ENCODE measurements at regions not wholly inside any gene's neighbourhood (a gene's known extent, or its start where the extent isn't known, plus 50 kb on each side); places are given as distances from the start of the nearest gene placed in this dataset.

DNA sequence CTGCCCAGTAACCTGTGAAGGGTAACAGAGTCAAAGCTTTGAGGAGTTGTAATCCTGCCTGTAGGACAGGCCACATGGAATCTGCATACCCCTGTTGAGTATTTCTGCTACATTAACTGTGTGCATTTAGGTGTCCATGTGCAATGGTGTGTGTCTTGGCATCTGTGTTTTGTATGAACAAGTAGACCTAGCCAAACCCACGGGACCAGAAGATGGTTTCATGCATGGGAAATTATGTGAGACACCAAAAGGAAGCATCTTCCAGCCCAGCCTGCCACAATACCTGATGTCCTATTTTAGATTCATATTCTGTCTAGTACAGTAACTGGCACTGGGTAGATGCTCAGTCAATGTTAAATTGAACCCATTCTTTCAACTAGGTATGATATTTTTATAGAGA lies 70.8 kb upstream of the KCND3 start:
- TF ChIP-seq, protein P1, sequence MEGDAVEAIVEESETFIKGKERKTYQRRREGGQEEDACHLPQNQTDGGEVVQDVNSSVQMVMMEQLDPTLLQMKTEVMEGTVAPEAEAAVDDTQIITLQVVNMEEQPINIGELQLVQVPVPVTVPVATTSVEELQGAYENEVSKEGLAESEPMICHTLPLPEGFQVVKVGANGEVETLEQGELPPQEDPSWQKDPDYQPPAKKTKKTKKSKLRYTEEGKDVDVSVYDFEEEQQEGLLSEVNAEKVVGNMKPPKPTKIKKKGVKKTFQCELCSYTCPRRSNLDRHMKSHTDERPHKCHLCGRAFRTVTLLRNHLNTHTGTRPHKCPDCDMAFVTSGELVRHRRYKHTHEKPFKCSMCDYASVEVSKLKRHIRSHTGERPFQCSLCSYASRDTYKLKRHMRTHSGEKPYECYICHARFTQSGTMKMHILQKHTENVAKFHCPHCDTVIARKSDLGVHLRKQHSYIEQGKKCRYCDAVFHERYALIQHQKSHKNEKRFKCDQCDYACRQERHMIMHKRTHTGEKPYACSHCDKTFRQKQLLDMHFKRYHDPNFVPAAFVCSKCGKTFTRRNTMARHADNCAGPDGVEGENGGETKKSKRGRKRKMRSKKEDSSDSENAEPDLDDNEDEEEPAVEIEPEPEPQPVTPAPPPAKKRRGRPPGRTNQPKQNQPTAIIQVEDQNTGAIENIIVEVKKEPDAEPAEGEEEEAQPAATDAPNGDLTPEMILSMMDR (IDR thresholded peaks at IDR 0.05), result no peak
- TF ChIP-seq POLR2AphosphoS5 (IDR thresholded peaks at IDR 0.05), result no peak
- TF ChIP-seq POLR2A (IDR thresholded peaks at IDR 0.05), result no peak
- TF ChIP-seq EP300 (IDR thresholded peaks at IDR 0.05), result no peak
- 73% methylated on average over 1 of the region's 1 CpG for WGBS
- Histone ChIP-seq H3K36me3 (no peaks in the 10 kb centered on the region), H3K4me1 (peaks cover 25% of the 10 kb centered on the region), H3K4me3 (no peak overlapping the region), H3K27me3 (peaks cover 5% of the 10 kb centered on the region), H3K27ac (no peak overlapping the region), H3K9me3 (no peaks in the 10 kb centered on the region)
- no peak for DNase-seq (ENCODE audit: low spot score in 2 of 2)

DNA sequence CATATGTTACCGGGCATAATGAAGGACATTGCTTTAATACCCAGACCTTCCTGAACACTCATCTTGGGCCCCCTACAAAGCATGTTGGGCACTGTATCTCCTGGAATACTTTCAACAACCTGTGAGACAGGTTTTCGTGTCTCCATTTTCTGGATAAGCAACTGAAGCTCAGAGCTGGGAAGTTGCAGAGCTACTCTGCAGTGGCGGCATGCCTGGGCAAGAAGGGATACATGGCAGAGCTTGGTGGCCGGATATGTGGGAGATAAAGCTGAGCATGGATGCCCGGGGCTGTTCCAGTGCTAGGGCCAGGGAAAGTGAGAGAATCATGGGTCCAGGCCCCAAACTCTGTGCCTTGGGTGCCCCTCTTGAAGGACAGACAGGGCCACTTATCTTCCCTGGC lies 71.6 kb upstream of the KCND3 start:
- 61% methylated on average over 5 of the region's 5 CpGs for WGBS
- Histone ChIP-seq H3K27me3 (peaks cover 5% of the 10 kb centered on the region), H3K9me3 (no peaks in the 10 kb centered on the region), H3K27ac (no peak overlapping the region), H3K4me3 (no peak overlapping the region), H3K36me3 (no peaks in the 10 kb centered on the region), H3K4me1 (peaks cover 25% of the 10 kb centered on the region)
- no peak for DNase-seq (ENCODE audit: low spot score in 2 of 2)
- no peak for TF ChIP-seq EP300 (IDR thresholded peaks at IDR 0.05)
- TF ChIP-seq, protein P1 (IDR thresholded peaks at IDR 0.05), result no peak
- TF ChIP-seq POLR2A (IDR thresholded peaks at IDR 0.05), result no peak
- TF ChIP-seq POLR2AphosphoS5 (IDR thresholded peaks at IDR 0.05), result no peak

DNA sequence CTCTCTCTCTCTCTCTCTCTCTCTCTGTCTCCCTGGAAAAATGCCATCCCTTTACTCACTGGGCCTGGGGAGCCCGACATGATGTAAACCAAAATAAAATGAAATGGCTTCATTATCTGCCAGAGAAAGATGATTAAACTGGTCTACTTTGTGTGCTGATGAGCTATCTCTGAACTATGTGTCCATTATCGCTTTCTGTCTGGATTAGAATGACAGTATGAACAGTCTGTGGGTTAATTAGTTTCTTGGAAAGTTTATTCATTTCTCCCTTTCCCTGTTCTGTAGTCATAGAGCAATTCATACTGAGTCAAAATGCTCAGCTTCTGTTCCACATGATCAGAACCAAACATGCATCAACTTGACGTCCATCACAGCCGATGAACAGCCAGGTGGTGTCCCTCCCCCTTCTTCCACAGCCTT lies 72.4 kb upstream of the KCND3 start:
- Histone ChIP-seq H3K36me3 (no peaks in the 10 kb centered on the region), H3K4me1 (peaks cover 25% of the 10 kb centered on the region)

DNA sequence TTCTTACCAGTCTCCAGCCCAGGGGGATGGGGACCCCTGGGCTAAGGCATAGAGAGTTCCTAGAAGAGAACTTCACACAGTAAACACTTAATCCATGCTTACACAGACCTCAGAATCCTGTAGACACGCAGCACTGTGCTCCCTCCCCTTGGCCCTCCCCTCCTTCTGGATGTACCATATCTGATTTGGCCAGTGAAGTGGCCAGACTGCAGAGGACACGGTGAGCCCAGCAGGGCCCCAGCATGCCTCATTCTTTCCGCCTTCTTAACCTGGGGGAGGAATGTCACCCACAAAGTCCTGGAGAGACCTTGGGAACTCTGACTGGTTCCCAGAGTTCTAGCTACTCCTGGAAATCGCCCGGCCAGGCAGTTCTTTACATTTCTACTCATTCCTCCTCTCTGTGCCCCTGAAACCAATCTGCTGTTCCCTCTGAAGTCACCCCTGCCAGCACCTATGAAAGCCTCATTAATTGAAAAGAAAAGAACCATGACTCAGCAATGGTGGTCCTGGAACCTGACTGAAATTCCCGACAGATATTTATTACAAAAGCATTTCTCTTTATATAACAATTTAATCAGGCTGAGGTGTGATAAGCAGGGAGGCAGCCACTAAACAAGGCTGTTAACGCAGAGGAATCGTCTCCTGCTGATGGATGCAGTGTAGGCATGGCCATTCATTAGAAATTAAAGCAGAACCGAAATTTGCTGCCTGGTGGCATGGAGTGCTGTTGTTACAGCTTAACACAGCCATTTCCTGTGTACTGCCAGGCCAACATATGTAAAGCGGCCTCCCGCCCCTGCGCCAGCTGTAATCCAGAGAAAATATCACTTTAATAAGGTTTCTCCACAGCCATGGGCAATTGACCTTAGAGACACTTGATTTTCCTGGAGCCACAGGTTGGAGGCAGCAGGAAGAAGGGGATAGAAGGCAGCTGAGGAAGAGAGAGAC lies 74.6 kb upstream of the KCND3 start:
- H3K36me3 ChIP-seq, result no peaks in the 10 kb centered on the region
- peaks cover 5% of the 10 kb centered on the region for H3K27me3 ChIP-seq
- peaks cover 18% of the 10 kb centered on the region for H3K4me1 ChIP-seq
- TF ChIP-seq POLR2AphosphoS5 (IDR thresholded peaks at IDR 0.05), result no peak
- no peak for TF ChIP-seq EP300 (IDR thresholded peaks at IDR 0.05)
- TF ChIP-seq POLR2A (IDR thresholded peaks at IDR 0.05), result no peak
- TF ChIP-seq, protein P1 (IDR thresholded peaks at IDR 0.05), result no peak
- no peak for DNase-seq (ENCODE audit: low spot score in 2 of 2)
- H3K9me3 ChIP-seq, result no peaks in the 10 kb centered on the region
- no peak overlapping the region for H3K4me3 ChIP-seq
- 75% methylated on average over 12 of the region's 12 CpGs for WGBS
- H3K27ac ChIP-seq, result no peak overlapping the region

More for the DNA sequence above, 72.4 kb upstream of the KCND3 start:
- H3K9me3 ChIP-seq, result no peaks in the 10 kb centered on the region
- H3K4me3 ChIP-seq, result no peak overlapping the region
- 54% methylated on average over 4 of the region's 4 CpGs for WGBS
- H3K27ac ChIP-seq, result no peak overlapping the region
- TF ChIP-seq POLR2A (IDR thresholded peaks at IDR 0.05) (no peak), EP300 (IDR thresholded peaks at IDR 0.05) (no peak), POLR2AphosphoS5 (IDR thresholded peaks at IDR 0.05) (no peak)
- TF ChIP-seq, protein P1 (IDR thresholded peaks at IDR 0.05), result no peak
- peaks cover 5% of the 10 kb centered on the region for H3K27me3 ChIP-seq
- DNase-seq (ENCODE audit: low spot score in 2 of 2), result no peak

DNA sequence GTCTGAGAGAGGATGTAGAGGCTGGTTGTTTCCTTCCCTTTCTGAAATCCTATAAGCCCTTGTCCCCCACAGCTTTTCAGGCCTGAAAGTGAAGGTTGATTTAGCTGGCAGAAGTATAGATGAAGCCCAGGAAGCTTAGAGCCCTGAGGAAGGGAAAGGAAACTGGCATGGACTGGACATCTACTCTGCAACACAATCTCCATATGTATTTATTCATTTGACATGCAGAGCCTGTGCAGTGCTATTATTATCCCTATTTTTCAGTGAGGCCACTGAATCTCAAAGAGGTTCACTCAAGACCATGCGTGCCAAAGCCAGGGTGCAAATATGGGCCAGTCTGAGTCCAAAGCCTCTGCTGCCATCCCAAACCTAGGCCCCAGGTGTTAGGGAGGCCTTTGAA lies 78.5 kb upstream of the KCND3 start:
- H3K4me3 ChIP-seq, result no peak overlapping the region
- WGBS, result 100% methylated on average over 1 of the region's 1 CpG
- H3K36me3 ChIP-seq, result no peaks in the 10 kb centered on the region
- no peaks in the 10 kb centered on the region for H3K27me3 ChIP-seq
- no peak for DNase-seq (ENCODE audit: low spot score in 2 of 2)
- TF ChIP-seq POLR2A (IDR thresholded peaks at IDR 0.05), result no peak
- TF ChIP-seq POLR2AphosphoS5 (IDR thresholded peaks at IDR 0.05), result no peak
- TF ChIP-seq, protein P1 (IDR thresholded peaks at IDR 0.05), result no peak
- TF ChIP-seq EP300 (IDR thresholded peaks at IDR 0.05), result no peak
- peaks cover 6% of the 10 kb centered on the region for H3K9me3 ChIP-seq
- no peaks in the 10 kb centered on the region for H3K4me1 ChIP-seq
- H3K27ac ChIP-seq, result no peak overlapping the region

Measured in suprapubic skin (tissue), 4 donors.